IMR-90 (cell line): ENCODE measurements at regions not wholly inside any gene's neighbourhood (a gene's known extent, or its start where the extent isn't known, plus 50 kb on each side); places are given as distances from the start of the nearest gene placed in this dataset.

ENCODE experiments used
- ATAC-seq: fragments of 200-7000 bp; cut with Tn5 transposase; 2 replicates; pipeline ENCODE4 v1.9.1; 2020; ENCODE audit warnings: low read depth, mild to moderate bottlenecking, moderate library complexity
- BruUV-seq: library from RNA; stranded (reverse); fragments of 400-500 nt; replicated peaks from 2 replicates; lab custom pipeline; 2021; lab: Mats Ljungman, UMichigan
- CTCF ChIA-PET: fragments of 300-600 bp; formaldehyde crosslinking; extraction: SDS; loops from one replicate; lab custom pipeline; 2021; ENCODE audit warnings: antibody characterized with exemption; lab: Yijun Ruan, JAX
- POLR2A ChIA-PET: fragments of 300-600 bp; sonication (Branson Sonifier 250); formaldehyde crosslinking; loops from one replicate; lab custom pipeline; 2022; ENCODE audit warnings: antibody characterized with exemption; ENCODE audit not compliant: unreplicated experiment; lab: Charles Lee
- DNase-seq: peaks from one replicate; pipeline ENCODE4 v3.0.0; 2013
- H2AFZ ChIP-seq: replicated peaks from 2 replicates; pipeline ENCODE3; 2013; ENCODE audit warnings: low read length, mild to moderate bottlenecking; ENCODE audit not compliant: poor library complexity
- H2AK5ac ChIP-seq: 2 replicates; pipeline ENCODE4 v1.6.1; 2013; ENCODE audit warnings: low read depth, low read length, inconsistent platforms
- H2AK9ac ChIP-seq: replicated peaks from 2 replicates; pipeline ENCODE3; 2013; ENCODE audit warnings: mild to moderate bottlenecking, low read depth, low read length, moderate library complexity; ENCODE audit not compliant: poor library complexity
- H2BK120ac ChIP-seq: 2 replicates; pipeline ENCODE4 v1.6.1; 2013; ENCODE audit warnings: low read depth, low read length, inconsistent platforms
- H2BK15ac ChIP-seq: 3 replicates; pipeline ENCODE4 v1.6.1; 2013; ENCODE audit warnings: low read depth, low read length, inconsistent platforms
- H2BK20ac ChIP-seq: 2 replicates; pipeline ENCODE4 v1.6.1; 2013; ENCODE audit warnings: low read depth, mild to moderate bottlenecking, inconsistent platforms, low read length, moderate library complexity
- H2BK5ac ChIP-seq: 2 replicates; pipeline ENCODE4 v1.6.1; 2013; ENCODE audit warnings: mild to moderate bottlenecking, low read depth, low read length, inconsistent platforms; ENCODE audit not compliant: poor library complexity, severe bottlenecking
- H3K14ac ChIP-seq: replicated peaks from 2 replicates; pipeline ENCODE4 v1.6.1; 2013; ENCODE audit warnings: low read depth, low read length, inconsistent platforms
- H3K18ac ChIP-seq: 2 replicates; pipeline ENCODE4 v1.6.1; 2013; ENCODE audit warnings: low read depth, low read length, control low read depth
- H3K23ac ChIP-seq: 2 replicates; pipeline ENCODE4 v1.6.1; 2013; ENCODE audit warnings: low read depth, low read length, inconsistent platforms
- H3K27ac ChIP-seq: 2 replicates; pipeline ENCODE4 v1.5.1; 2013; ENCODE audit warnings: mild to moderate bottlenecking, control low read depth, low read length; ENCODE audit not compliant: insufficient read depth
- H3K27me3 ChIP-seq: 2 replicates; pipeline ENCODE4 v1.6.1; 2013; ENCODE audit warnings: low read length; ENCODE audit not compliant: control insufficient read depth, insufficient read depth
- H3K36me3 ChIP-seq: 2 replicates; pipeline ENCODE4 v1.6.1; 2013; ENCODE audit warnings: low read length, mixed read lengths; ENCODE audit not compliant: control insufficient read depth, insufficient read depth
- H3K4ac ChIP-seq: 2 replicates; pipeline ENCODE4 v1.6.1; 2013; ENCODE audit warnings: low read depth, low read length, inconsistent platforms
- H3K4me1 ChIP-seq: 2 replicates; pipeline ENCODE4 v1.6.1; 2013; ENCODE audit warnings: low read length, mixed read lengths; ENCODE audit not compliant: control insufficient read depth, insufficient read depth
- H3K4me2 ChIP-seq: 2 replicates; pipeline ENCODE4 v1.6.1; 2013; ENCODE audit warnings: low read depth, mild to moderate bottlenecking, control low read depth, low read length, moderate library complexity
- H3K4me3 ChIP-seq: 2 replicates; pipeline ENCODE4 v1.5.1; 2013; ENCODE audit warnings: low read depth, mild to moderate bottlenecking, control low read depth, low read length, moderate library complexity; ENCODE audit not compliant: insufficient read depth
- H3K56ac ChIP-seq: 2 replicates; pipeline ENCODE4 v1.6.1; 2013; ENCODE audit warnings: low read length, inconsistent platforms; ENCODE audit not compliant: insufficient read depth; ENCODE audit errors: extremely low read depth
- H3K79me1 ChIP-seq, 2 experiments: 2 replicates each; pipeline ENCODE4 v1.6.1; 2013; ENCODE audit warnings: low read length in 2 of 2, inconsistent platforms in 1 of 2, low read depth in 1 of 2
- H3K9ac ChIP-seq: 2 replicates; pipeline ENCODE4 v1.6.1; 2013; ENCODE audit warnings: low read depth, low read length, control low read depth
- H3K9me1 ChIP-seq: 2 replicates; pipeline ENCODE4 v1.6.1; 2013; ENCODE audit warnings: low read length, inconsistent platforms; ENCODE audit not compliant: insufficient read depth
- H3K9me3 ChIP-seq: 2 replicates; pipeline ENCODE4 v1.6.1; 2013; ENCODE audit warnings: low read length; ENCODE audit not compliant: control insufficient read depth, insufficient read depth
- H4K20me1 ChIP-seq: 2 replicates; pipeline ENCODE4 v1.6.1; 2013; ENCODE audit warnings: low read length, inconsistent platforms; ENCODE audit not compliant: insufficient read depth
- H4K5ac ChIP-seq: 2 replicates; pipeline ENCODE4 v1.6.1; 2013; ENCODE audit warnings: mild to moderate bottlenecking, low read depth, low read length, control low read depth
- H4K8ac ChIP-seq, 2 experiments: 2 replicates each; pipeline ENCODE4 v1.6.1; 2013; ENCODE audit warnings: low read depth in 2 of 2, low read length in 2 of 2, control low read depth in 1 of 2, inconsistent platforms in 1 of 2
- H4K91ac ChIP-seq: 2 replicates; pipeline ENCODE4 v1.6.1; 2013; ENCODE audit warnings: low read depth, low read length, inconsistent platforms; ENCODE audit not compliant: insufficient read depth
- BHLHE40 ChIP-seq: fragments of 150-350 bp; IDR thresholded peaks from 2 replicates; pipeline ENCODE4 v1.6.1; 2016; ENCODE audit warnings: mild to moderate bottlenecking, low read depth, low read length
- CEBPB ChIP-seq: IDR thresholded peaks from 2 replicates; pipeline ENCODE4 v1.6.1; 2012; ENCODE audit warnings: low read depth, low read length, improper control_type of control experiment
- ELK1 ChIP-seq: fragments of 150-350 bp; IDR thresholded peaks from 2 replicates; pipeline ENCODE4 v1.6.1; 2016; ENCODE audit warnings: low read depth, mild to moderate bottlenecking, low read length, moderate library complexity, borderline replicate concordance
- MAFK ChIP-seq: IDR thresholded peaks from 2 replicates; pipeline ENCODE4 v1.6.1; 2012; ENCODE audit warnings: low read depth, low read length, improper control_type of control experiment
- MAZ ChIP-seq: IDR thresholded peaks from 2 replicates; pipeline ENCODE4 v1.6.1; 2012; ENCODE audit warnings: low read depth, mild to moderate bottlenecking, low read length, improper control_type of control experiment, moderate library complexity, borderline replicate concordance
- MXI1 ChIP-seq: IDR thresholded peaks from 2 replicates; pipeline ENCODE4 v1.6.1; 2012; ENCODE audit warnings: low read depth, mild to moderate bottlenecking, low read length, moderate library complexity, borderline replicate concordance
- POLR2A ChIP-seq: IDR thresholded peaks from 2 replicates; pipeline ENCODE4 v1.6.1; 2012; ENCODE audit warnings: mild to moderate bottlenecking, low read depth, low read length
- RAD21 ChIP-seq: IDR thresholded peaks from 2 replicates; pipeline ENCODE4 v1.6.1; 2012; ENCODE audit warnings: low read length, improper control_type of control experiment
- RCOR1 ChIP-seq: IDR thresholded peaks from 2 replicates; pipeline ENCODE4 v1.6.1; 2012; ENCODE audit warnings: mild to moderate bottlenecking, low read length, improper control_type of control experiment; ENCODE audit not compliant: insufficient replicate concordance
- RFX5 ChIP-seq: IDR thresholded peaks from 2 replicates; pipeline ENCODE4 v1.8.0; 2012; ENCODE audit warnings: low read depth, mild to moderate bottlenecking, low read length, moderate library complexity
- SMC3 ChIP-seq: fragments of 150-350 bp; IDR thresholded peaks from 2 replicates; pipeline ENCODE4 v1.6.1; 2016; ENCODE audit warnings: low read depth, mild to moderate bottlenecking, antibody characterized with exemption, low read length, moderate library complexity
- WGBS, 2 experiments: methylation state at CpG; one replicate each; pipeline versions ENCODE4 v1.1.5 to v1.1.7; 2013; ENCODE audit warnings: missing lambda C conversion rate in 2 of 2; ENCODE audit not compliant: insufficient read length in 1 of 2; ENCODE audit errors: extremely low coverage in 2 of 2; 5-methylcytosine and 5-hydroxymethylcytosine counted together
- dilution Hi-C: fragments of 300-500 bp; cut with HindIII; formaldehyde crosslinking; loops from one replicate; pipeline ENCODE4 v1.14.3; 2018; ENCODE audit warnings: low sequenced_read_pairs; ENCODE audit not compliant: unreplicated experiment
- in situ Hi-C: fragments of 300-500 bp; cut with MboI; formaldehyde crosslinking; loops from 3 replicates; pipeline ENCODE4 v1.14.3; 2019; ENCODE audit warnings: low sequenced_read_pairs, inconsistent platforms, mixed read lengths
- intact Hi-C: fragments of 100-400 bp; cut with micrococcal nuclease; formaldehyde crosslinking; loops from 2 replicates; pipeline ENCODE4 v1.10.0; 2022
- TF ChIP-seq, protein P1 (sequence below): conservative IDR thresholded peaks from 2 replicates; pipeline ENCODE4 v1.5.1; 2012; ENCODE audit warnings: mild to moderate bottlenecking, low read depth, low read length, improper control_type of control experiment

DNA sequence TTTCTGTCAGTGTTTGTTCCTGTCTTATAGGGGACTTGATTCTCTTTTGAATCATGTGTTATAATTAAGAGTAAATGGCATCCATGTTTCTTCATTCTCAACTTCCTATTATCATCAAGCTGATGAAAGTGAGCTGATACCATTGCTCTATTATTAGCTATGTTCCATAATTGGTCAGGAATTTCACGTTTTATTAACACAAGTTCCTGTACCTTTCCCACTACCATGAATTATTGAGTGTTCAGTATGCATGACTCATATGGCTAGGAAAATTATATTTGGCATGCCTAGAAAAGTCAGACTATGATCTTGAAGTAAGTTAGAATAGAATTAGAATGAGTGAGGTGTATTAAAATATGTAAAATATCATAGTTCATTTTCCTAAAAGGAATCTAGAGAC, 278.9 kb upstream of the LRRC3B start:
- no CpG with 5 or more reads among the region's 1 CpG for WGBS, 2 experiments
- no peak for DNase-seq
- Histone ChIP-seq H4K20me1 (no peaks in the 10 kb centered on the region), H3K9me3 (peaks cover 32% of the 10 kb centered on the region), H3K14ac (no peak overlapping the region), H3K79me1 (no peaks in the 10 kb centered on the region), H3K9ac (no peak overlapping the region), H2BK5ac (no peak overlapping the region), H3K27me3 (no peaks in the 10 kb centered on the region), H2AK5ac (no peak overlapping the region), H4K5ac (no peak overlapping the region), H3K4me1 (no peaks in the 10 kb centered on the region), H2BK120ac (no peak overlapping the region), H4K91ac (no peak overlapping the region), H3K27ac (no peak overlapping the region), H2BK20ac (no peak overlapping the region), H3K4me2 (no peak overlapping the region), H3K56ac (no peak overlapping the region), H2BK15ac (no peak overlapping the region), H3K9me1 (no peaks in the 10 kb centered on the region), H3K18ac (no peak overlapping the region), H3K36me3 (no peaks in the 10 kb centered on the region), H2AK9ac (no peak overlapping the region), H4K8ac (no peak overlapping the region), H2AFZ (no peak overlapping the region), H3K4me3 (no peak overlapping the region), H3K4ac (no peak overlapping the region), H3K23ac (no peak overlapping the region)
- ATAC-seq: no peak
- dilution Hi-C loops: no loop called here
- TF ChIP-seq POLR2A (no peak), RFX5 (no peak), ELK1 (no peak), MAZ (no peak), SMC3 (no peak), MAFK (no peak), BHLHE40 (no peak), MXI1 (no peak), RAD21 (no peak), RCOR1 (no peak), CEBPB (no peak)
- TF ChIP-seq, protein P1, sequence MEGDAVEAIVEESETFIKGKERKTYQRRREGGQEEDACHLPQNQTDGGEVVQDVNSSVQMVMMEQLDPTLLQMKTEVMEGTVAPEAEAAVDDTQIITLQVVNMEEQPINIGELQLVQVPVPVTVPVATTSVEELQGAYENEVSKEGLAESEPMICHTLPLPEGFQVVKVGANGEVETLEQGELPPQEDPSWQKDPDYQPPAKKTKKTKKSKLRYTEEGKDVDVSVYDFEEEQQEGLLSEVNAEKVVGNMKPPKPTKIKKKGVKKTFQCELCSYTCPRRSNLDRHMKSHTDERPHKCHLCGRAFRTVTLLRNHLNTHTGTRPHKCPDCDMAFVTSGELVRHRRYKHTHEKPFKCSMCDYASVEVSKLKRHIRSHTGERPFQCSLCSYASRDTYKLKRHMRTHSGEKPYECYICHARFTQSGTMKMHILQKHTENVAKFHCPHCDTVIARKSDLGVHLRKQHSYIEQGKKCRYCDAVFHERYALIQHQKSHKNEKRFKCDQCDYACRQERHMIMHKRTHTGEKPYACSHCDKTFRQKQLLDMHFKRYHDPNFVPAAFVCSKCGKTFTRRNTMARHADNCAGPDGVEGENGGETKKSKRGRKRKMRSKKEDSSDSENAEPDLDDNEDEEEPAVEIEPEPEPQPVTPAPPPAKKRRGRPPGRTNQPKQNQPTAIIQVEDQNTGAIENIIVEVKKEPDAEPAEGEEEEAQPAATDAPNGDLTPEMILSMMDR: no peak
- intact Hi-C loops: no loop called here
- in situ Hi-C loops: no loop called here
- POLR2A ChIA-PET: no interaction called here
- CTCF ChIA-PET: no interaction called here
- BruUV-seq: no TSS peak
